Nephron progenitor cell (in vitro differentiated cells): ENCODE measurements at regions not wholly inside any gene's neighbourhood (a gene's known extent, or its start where the extent isn't known, plus 50 kb on each side); places are given as distances from the start of the nearest gene placed in this dataset.

Experiments used
- DNase-seq: peaks from one replicate; pipeline ENCODE4 v3.0.0; 2021
- H3K27ac Mint-ChIP-seq: 2 replicates; pipeline ENCODE4 v1.8.0; 2021; ENCODE audit warnings: mild to moderate bottlenecking, moderate library complexity, mixed read lengths
- H3K27me3 Mint-ChIP-seq: 2 replicates; pipeline ENCODE4 v1.8.0; 2021; ENCODE audit warnings: mild to moderate bottlenecking, low read depth, mixed read lengths; ENCODE audit not compliant: poor library complexity
- H3K36me3 Mint-ChIP-seq: 2 replicates; pipeline ENCODE4 v1.8.0; 2021; ENCODE audit warnings: low read depth, mixed read lengths
- H3K4me1 Mint-ChIP-seq: 2 replicates; pipeline ENCODE4 v1.8.0; 2021; ENCODE audit warnings: mixed read lengths
- H3K4me3 Mint-ChIP-seq: 2 replicates; pipeline ENCODE4 v1.8.0; 2021; ENCODE audit warnings: mild to moderate bottlenecking, moderate library complexity, mixed read lengths
- H3K9me3 Mint-ChIP-seq: 2 replicates; pipeline ENCODE4 v1.8.0; 2021; ENCODE audit warnings: mild to moderate bottlenecking, moderate library complexity, mixed read lengths
- TF ChIP-seq, protein P1 (sequence below): fragments of 200-600 bp; sonication (generic); IDR thresholded peaks from 2 replicates; pipeline ENCODE4 v1.5.0; 2021; ENCODE audit warnings: antibody characterized with exemption

GRCh38 chr9:7234144-7234543, 476.4 kb downstream of the KDM4C start:
- peaks cover 2% of the 10 kb centered on the region for H3K27me3 Mint-ChIP-seq
- peaks cover 5% of the 10 kb centered on the region for H3K36me3 Mint-ChIP-seq
- H3K4me3 Mint-ChIP-seq, result peak overlapping the region; percentile 53
- DNase-seq, result peak; percentile 38
- peak overlapping the region; percentile 93 for H3K27ac Mint-ChIP-seq
- peaks cover 53% of the 10 kb centered on the region for H3K4me1 Mint-ChIP-seq
- TF ChIP-seq, protein P1, sequence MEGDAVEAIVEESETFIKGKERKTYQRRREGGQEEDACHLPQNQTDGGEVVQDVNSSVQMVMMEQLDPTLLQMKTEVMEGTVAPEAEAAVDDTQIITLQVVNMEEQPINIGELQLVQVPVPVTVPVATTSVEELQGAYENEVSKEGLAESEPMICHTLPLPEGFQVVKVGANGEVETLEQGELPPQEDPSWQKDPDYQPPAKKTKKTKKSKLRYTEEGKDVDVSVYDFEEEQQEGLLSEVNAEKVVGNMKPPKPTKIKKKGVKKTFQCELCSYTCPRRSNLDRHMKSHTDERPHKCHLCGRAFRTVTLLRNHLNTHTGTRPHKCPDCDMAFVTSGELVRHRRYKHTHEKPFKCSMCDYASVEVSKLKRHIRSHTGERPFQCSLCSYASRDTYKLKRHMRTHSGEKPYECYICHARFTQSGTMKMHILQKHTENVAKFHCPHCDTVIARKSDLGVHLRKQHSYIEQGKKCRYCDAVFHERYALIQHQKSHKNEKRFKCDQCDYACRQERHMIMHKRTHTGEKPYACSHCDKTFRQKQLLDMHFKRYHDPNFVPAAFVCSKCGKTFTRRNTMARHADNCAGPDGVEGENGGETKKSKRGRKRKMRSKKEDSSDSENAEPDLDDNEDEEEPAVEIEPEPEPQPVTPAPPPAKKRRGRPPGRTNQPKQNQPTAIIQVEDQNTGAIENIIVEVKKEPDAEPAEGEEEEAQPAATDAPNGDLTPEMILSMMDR, result peak; percentile 38
- peaks cover 15% of the 10 kb centered on the region for H3K9me3 Mint-ChIP-seq

DNA sequence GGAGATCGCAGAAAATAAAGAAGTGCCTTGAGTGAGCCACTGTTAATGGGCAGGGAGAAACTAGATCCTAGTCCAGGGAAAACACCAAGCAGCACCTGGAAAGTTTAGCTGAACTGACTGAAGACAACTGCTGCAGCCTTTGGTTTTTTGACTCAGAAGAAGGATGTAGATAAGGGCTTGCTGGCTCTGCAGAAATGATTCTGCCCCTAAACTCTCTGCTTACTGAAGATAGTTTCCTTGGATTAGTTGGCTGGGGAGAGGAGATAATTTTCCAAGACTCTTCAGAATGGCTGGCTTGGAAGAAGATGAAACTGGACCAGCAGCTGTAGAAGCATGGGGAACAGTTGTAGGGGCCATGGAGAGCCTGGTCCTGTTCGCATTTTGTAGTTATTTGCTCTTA, 471.8 kb downstream of the KDM4C start:
- Mint-ChIP-seq H3K27me3 (no peaks in the 10 kb centered on the region), H3K4me3 (no peak overlapping the region), H3K4me1 (peaks cover 64% of the 10 kb centered on the region), H3K36me3 (no peaks in the 10 kb centered on the region), H3K27ac (no peak overlapping the region), H3K9me3 (no peaks in the 10 kb centered on the region)
- TF ChIP-seq, protein P1, result no peak
- DNase-seq, result no peak

DNA sequence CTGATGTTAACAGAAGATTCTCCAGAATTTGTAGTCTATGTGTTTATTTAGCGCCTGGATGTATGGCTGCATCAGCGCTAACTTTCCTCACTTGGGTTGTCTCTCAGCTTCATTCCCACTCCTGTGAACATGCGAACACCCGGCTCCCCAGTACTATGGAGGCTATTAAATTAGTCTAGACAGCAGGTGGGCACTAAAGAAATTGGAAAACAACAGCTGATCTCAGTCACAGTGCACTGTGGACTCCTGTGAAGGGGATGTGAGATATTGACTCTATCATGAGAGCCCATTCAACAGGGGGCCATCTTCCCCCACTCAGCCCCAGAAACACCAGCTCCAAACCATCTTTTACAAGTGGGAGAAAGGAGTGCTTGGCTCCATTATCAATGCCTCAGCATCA, 471.0 kb downstream of the KDM4C start:
- Mint-ChIP-seq H3K27ac (no peak overlapping the region), H3K36me3 (no peaks in the 10 kb centered on the region), H3K9me3 (no peaks in the 10 kb centered on the region), H3K27me3 (no peaks in the 10 kb centered on the region), H3K4me1 (peaks cover 69% of the 10 kb centered on the region), H3K4me3 (no peak overlapping the region)
- DNase-seq, result no peak
- TF ChIP-seq, protein P1, result no peak

GRCh38 chr9:7227951-7228350, 470.2 kb downstream of the KDM4C start:
- no peaks in the 10 kb centered on the region for H3K36me3 Mint-ChIP-seq
- no peak overlapping the region for H3K4me3 Mint-ChIP-seq
- peak overlapping the region; percentile 64 for H3K27ac Mint-ChIP-seq
- H3K4me1 Mint-ChIP-seq, result peaks cover 65% of the 10 kb centered on the region
- DNase-seq, result no peak
- TF ChIP-seq, protein P1, result no peak
- H3K9me3 Mint-ChIP-seq, result no peaks in the 10 kb centered on the region
- no peaks in the 10 kb centered on the region for H3K27me3 Mint-ChIP-seq

GRCh38 chr9:7226007-7226640, 468.4 kb downstream of the KDM4C start:
- Mint-ChIP-seq H3K36me3 (no peaks in the 10 kb centered on the region), H3K9me3 (peaks cover 11% of the 10 kb centered on the region), H3K4me3 (no peak overlapping the region), H3K27ac (peak overlapping the region; percentile 20), H3K27me3 (no peaks in the 10 kb centered on the region), H3K4me1 (peaks cover 64% of the 10 kb centered on the region)
- no peak for DNase-seq
- TF ChIP-seq, protein P1, result no peak
